OCI-LY7 (cell line): ENCODE measurements at regions not wholly inside any gene's neighbourhood (a gene's known extent, or its start where the extent isn't known, plus 50 kb on each side); places are given as distances from the start of the nearest gene placed in this dataset.

Source experiments
- CTCF ChIP-seq: fragments of 200-600 bp; sonication (generic); conservative IDR thresholded peaks from 2 replicates; pipeline ENCODE4 v1.5.1; 2014; ENCODE audit warnings: mild to moderate bottlenecking, antibody characterized with exemption, low read length, moderate library complexity, mixed read lengths
- EZH2phosphoT487 ChIP-seq: fragments of 200-600 bp; sonication (generic); IDR thresholded peaks from 2 replicates; pipeline ENCODE4 v1.6.1; 2018; ENCODE audit warnings: low read depth, borderline replicate concordance, mild to moderate bottlenecking, mixed run types, antibody characterized with exemption, low read length, moderate library complexity, mixed read lengths

GRCh38 chr4:159705334-159705733 lies 602.5 kb downstream of the RAPGEF2 start:
- TF ChIP-seq CTCF (no peak), EZH2phosphoT487 (no peak)
